HCT116 (cell line): ENCODE measurements at regions not wholly inside any gene's neighbourhood (a gene's known extent, or its start where the extent isn't known, plus 50 kb on each side); places are given as distances from the start of the nearest gene placed in this dataset.

Experiments
- ATAC-seq: fragments of 200-7000 bp; cut with Tn5 transposase; 2 replicates; pipeline ENCODE4 v1.9.1; 2020; ENCODE audit warnings: mild to moderate bottlenecking, moderate library complexity
- BruUV-seq: library from RNA; stranded (reverse); fragments of 400-500 nt; replicated peaks from 2 replicates; lab custom pipeline; 2021; lab: Mats Ljungman, UMichigan
- CTCF ChIA-PET: fragments of 300-600 bp; sonication (Branson Sonifier 250); formaldehyde crosslinking; loops from one replicate; lab custom pipeline; 2021; ENCODE audit warnings: antibody characterized with exemption; lab: Charles Lee
- POLR2A ChIA-PET: fragments of 300-600, 350-600 bp; sonication (Branson Sonifier 250); formaldehyde crosslinking; loops from one replicate; lab custom pipeline; 2021; ENCODE audit warnings: antibody characterized with exemption; lab: Charles Lee
- RAD21 ChIA-PET, 2 experiments: fragments of 300-600 bp; sonication (Branson Sonifier 250); formaldehyde crosslinking; loops; one replicate each; lab custom pipeline; 2023; ENCODE audit warnings: low total read pairs in 2 of 2; ENCODE audit not compliant: uncharacterized antibody in 2 of 2, unreplicated experiment in 2 of 2, low non-redundant PET in 1 of 2; lab: Charles Lee
- DNase-seq: peaks from one replicate; pipeline ENCODE4 v3.0.0-alpha.2; 2010; ENCODE audit warnings: low read depth, low spot score
- H2AFZ ChIP-seq: fragments of 200-600 bp; shearing (Covaris generic), sonication (generic); 2 replicates; pipeline ENCODE4 v1.6.1; 2017; ENCODE audit warnings: low read depth, mixed run types, mixed read lengths, antibody characterized with exemption, low read length; ENCODE audit not compliant: poor library complexity, severe bottlenecking
- H3K27ac ChIP-seq: 2 replicates; pipeline ENCODE4 v1.5.1; 2012; ENCODE audit warnings: low read depth, low read length
- H3K27me3 ChIP-seq: fragments of 200-600 bp; sonication (generic); 2 replicates; pipeline ENCODE4 v1.6.1; 2016; ENCODE audit warnings: mixed run types, low read length, mixed read lengths; ENCODE audit not compliant: insufficient read depth
- H3K36me3 ChIP-seq, 2 experiments: fragments of 200-500 bp in 1 of 2; fragments of 200-600 bp in 1 of 2; sonication (Bioruptor generic) in 1 of 2; sonication (generic) in 1 of 2; 2 replicates each; pipeline versions ENCODE4 v1.5.1 to v1.6.1; 2014 to 2016; ENCODE audit warnings: low read length in 2 of 2, inconsistent platforms in 1 of 2, mixed read lengths in 1 of 2, mixed run types in 1 of 2; ENCODE audit not compliant: insufficient read depth in 2 of 2, control insufficient read depth in 1 of 2
- H3K4me1 ChIP-seq, 2 experiments: fragments of 200-600 bp in 1 of 2; sonication (generic) in 1 of 2; 2 replicates each; pipeline versions ENCODE4 v1.5.1 to v1.6.1; 2012 to 2017; ENCODE audit warnings: low read length in 2 of 2, inconsistent platforms in 1 of 2, mild to moderate bottlenecking in 1 of 2, mixed read lengths in 1 of 2, mixed run types in 1 of 2, moderate library complexity in 1 of 2; ENCODE audit not compliant: insufficient read depth in 2 of 2, control insufficient read depth in 1 of 2
- H3K4me2 ChIP-seq: fragments of 200-600 bp; sonication (generic); 2 replicates; pipeline ENCODE4 v1.6.1; 2017; ENCODE audit warnings: mixed run types, low read length, mixed read lengths
- H3K4me3 ChIP-seq, 2 experiments: fragments of 200-600 bp in 1 of 2; sonication (generic) in 1 of 2; replicated peaks in 1 of 2; 2 replicates each; pipeline ENCODE4 v1.5.1; 2011 to 2016; ENCODE audit warnings: low read length in 2 of 2, control low read depth in 1 of 2, low read depth in 1 of 2, mild to moderate bottlenecking in 1 of 2, mixed read lengths in 1 of 2, mixed run types in 1 of 2
- H3K79me2 ChIP-seq: fragments of 200-600 bp; sonication (generic); 2 replicates; pipeline ENCODE4 v1.6.1; 2017; ENCODE audit warnings: mild to moderate bottlenecking, mixed run types, low read length, moderate library complexity, mixed read lengths; ENCODE audit not compliant: insufficient read depth
- H3K9ac ChIP-seq: fragments of 200-600 bp; sonication (generic); 2 replicates; pipeline ENCODE4 v1.6.1; 2016; ENCODE audit warnings: low read length, mixed read lengths
- H3K9me2 ChIP-seq: fragments of 200-600 bp; sonication (generic), shearing (Covaris generic); 2 replicates; pipeline ENCODE4 v1.6.1; 2017; ENCODE audit warnings: mixed run types, mild to moderate bottlenecking, moderate library complexity; ENCODE audit not compliant: insufficient read depth
- H3K9me3 ChIP-seq, 2 experiments: fragments of 200-500 bp in 1 of 2; fragments of 200-600 bp in 1 of 2; sonication (Bioruptor generic) in 1 of 2; sonication (generic) in 1 of 2; 2 replicates each; pipeline ENCODE4 v1.6.1; 2014 to 2017; ENCODE audit warnings: low read length in 2 of 2, mixed read lengths in 2 of 2, inconsistent platforms in 1 of 2, low read depth in 1 of 2, mild to moderate bottlenecking in 1 of 2, mixed run types in 1 of 2, moderate library complexity in 1 of 2; ENCODE audit not compliant: control insufficient read depth in 1 of 2, insufficient read depth in 1 of 2
- H4K20me1 ChIP-seq: fragments of 200-600 bp; sonication (generic), shearing (Covaris generic); 2 replicates; pipeline ENCODE4 v1.6.1; 2017; ENCODE audit warnings: mixed run types, mild to moderate bottlenecking, moderate library complexity; ENCODE audit not compliant: insufficient read depth
- ELF1 ChIP-seq: IDR thresholded peaks from 2 replicates; pipeline ENCODE4 v1.6.1; 2012; ENCODE audit warnings: low read depth, borderline replicate concordance
- FOSL1 ChIP-seq: IDR thresholded peaks from 2 replicates; pipeline ENCODE4 v1.6.1; 2012; ENCODE audit warnings: low read depth
- POLR2AphosphoS5 ChIP-seq: IDR thresholded peaks from 2 replicates; pipeline ENCODE4 v1.6.1; 2011; ENCODE audit warnings: mild to moderate bottlenecking, low read depth, low read length, moderate library complexity
- RAD21 ChIP-seq: IDR thresholded peaks from 2 replicates; pipeline ENCODE4 v1.6.1; 2012; ENCODE audit warnings: low read depth, mild to moderate bottlenecking
- TCF7L2 ChIP-seq: IDR thresholded peaks from 2 replicates; pipeline ENCODE4 v1.7.0; 2011; ENCODE audit warnings: borderline replicate concordance, inconsistent platforms; ENCODE audit not compliant: insufficient read depth, insufficient read length; ENCODE audit errors: extremely low read depth
- ZFX ChIP-seq: fragments of 450-650 bp; IDR thresholded peaks from 2 replicates; pipeline ENCODE4 v1.6.1; 2017
- ZNF274 ChIP-seq: fragments of 200-500 bp; sonication (Bioruptor generic); IDR thresholded peaks from 2 replicates; pipeline ENCODE4 v1.6.1; 2014; ENCODE audit warnings: mild to moderate bottlenecking, low read depth, low read length, inconsistent platforms
- intact Hi-C: fragments of 100-400 bp; cut with micrococcal nuclease; formaldehyde crosslinking; loops from 2 replicates; pipeline ENCODE4 v1.10.0; 2022
- TF ChIP-seq, protein P1 (sequence below), 3 experiments: fragments of 200-600 bp in 1 of 3; sonication (generic) in 1 of 3; IDR thresholded peaks in 2 of 3; conservative IDR thresholded peaks in 1 of 3; 2 replicates each; pipeline ENCODE4 v1.5.1; 2012 to 2017; ENCODE audit warnings: low read depth in 2 of 3, low read length in 2 of 3, antibody characterized with exemption in 1 of 3, borderline replicate concordance in 1 of 3, control low read depth in 1 of 3, mild to moderate bottlenecking in 1 of 3, mixed read lengths in 1 of 3, mixed run types in 1 of 3, moderate library complexity in 1 of 3; ENCODE audit not compliant: insufficient read depth in 1 of 3

DNA sequence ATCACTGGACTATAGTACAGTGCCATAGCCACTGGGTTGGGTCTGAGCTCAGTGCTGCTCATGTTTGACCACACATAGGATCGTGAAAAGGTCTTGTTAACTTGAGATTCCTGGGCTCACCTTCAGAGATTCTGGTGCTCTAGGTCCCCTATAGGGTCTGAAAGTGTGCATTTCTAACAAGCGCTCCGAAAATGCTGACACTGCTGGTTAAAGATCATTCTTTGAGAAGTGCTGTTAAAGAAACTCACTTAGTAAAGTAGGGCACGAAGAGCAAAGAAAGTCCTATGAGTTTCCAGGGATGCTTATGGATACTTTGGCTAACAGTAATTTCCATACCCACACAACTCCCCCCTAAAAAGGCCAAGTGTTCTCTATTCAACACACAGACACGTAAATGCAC, 108.1 kb upstream of the PAX6 start:
- RAD21 ChIA-PET: no interaction called here
- BruUV-seq: no TSS peak
- POLR2A ChIA-PET: no interaction called here

DNA sequence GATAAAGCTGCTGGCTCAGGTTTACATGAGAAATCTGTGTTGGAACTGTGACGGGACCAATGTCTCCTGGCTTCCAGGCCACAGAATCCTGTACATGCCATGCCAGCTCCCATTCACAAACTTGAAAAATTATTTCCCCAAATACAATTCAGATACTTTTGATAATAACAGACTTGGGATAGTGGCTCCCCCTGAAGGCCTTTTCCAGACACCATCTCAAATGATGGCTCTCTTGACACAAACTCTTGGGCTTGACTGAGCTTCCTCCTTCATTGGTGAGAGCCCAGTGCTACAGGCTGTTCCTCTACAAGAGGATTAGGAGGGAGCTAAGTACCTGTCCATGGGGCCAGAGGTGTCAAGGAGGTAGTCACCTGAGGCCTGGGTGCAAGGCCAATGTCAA, 104.7 kb upstream of the PAX6 start:
- no peak for DNase-seq
- no peaks in the 10 kb centered on the region for H3K9me3 ChIP-seq
- no peak overlapping the region for H3K27ac ChIP-seq
- H4K20me1 ChIP-seq: no peaks in the 10 kb centered on the region
- H3K79me2 ChIP-seq: no peaks in the 10 kb centered on the region
- H3K9ac ChIP-seq: no peak overlapping the region
- intact Hi-C loops: no loop called here
- no peaks in the 10 kb centered on the region for H3K36me3 ChIP-seq
- peaks cover 10% of the 10 kb centered on the region; the same call in 1 of the 2 replicates for H3K27me3 ChIP-seq
- POLR2A ChIA-PET: no interaction called here
- TF ChIP-seq FOSL1: no peak
- no peak for TF ChIP-seq ZFX
- TF ChIP-seq POLR2AphosphoS5: no peak
- TF ChIP-seq, protein P1, sequence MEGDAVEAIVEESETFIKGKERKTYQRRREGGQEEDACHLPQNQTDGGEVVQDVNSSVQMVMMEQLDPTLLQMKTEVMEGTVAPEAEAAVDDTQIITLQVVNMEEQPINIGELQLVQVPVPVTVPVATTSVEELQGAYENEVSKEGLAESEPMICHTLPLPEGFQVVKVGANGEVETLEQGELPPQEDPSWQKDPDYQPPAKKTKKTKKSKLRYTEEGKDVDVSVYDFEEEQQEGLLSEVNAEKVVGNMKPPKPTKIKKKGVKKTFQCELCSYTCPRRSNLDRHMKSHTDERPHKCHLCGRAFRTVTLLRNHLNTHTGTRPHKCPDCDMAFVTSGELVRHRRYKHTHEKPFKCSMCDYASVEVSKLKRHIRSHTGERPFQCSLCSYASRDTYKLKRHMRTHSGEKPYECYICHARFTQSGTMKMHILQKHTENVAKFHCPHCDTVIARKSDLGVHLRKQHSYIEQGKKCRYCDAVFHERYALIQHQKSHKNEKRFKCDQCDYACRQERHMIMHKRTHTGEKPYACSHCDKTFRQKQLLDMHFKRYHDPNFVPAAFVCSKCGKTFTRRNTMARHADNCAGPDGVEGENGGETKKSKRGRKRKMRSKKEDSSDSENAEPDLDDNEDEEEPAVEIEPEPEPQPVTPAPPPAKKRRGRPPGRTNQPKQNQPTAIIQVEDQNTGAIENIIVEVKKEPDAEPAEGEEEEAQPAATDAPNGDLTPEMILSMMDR (IDR thresholded peaks at IDR 0.05 in 2 of 3, conservative IDR thresholded peaks at IDR 0.05 in 1 of 3; ENCODE audit: borderline replicate concordance in 1 of 3, insufficient read depth in 1 of 3, low read depth in 2 of 3, low read length in 2 of 3): peak; percentile 2 to 21 (median 20); a peak in 2 of 6 replicates
- TF ChIP-seq ELF1: no peak
- TF ChIP-seq RAD21: peak; percentile 19; the same call in 1 of the 2 replicates
- CTCF ChIA-PET: interaction anchor here (0.9 to 1.1 kb wide), 4 partner anchors 44 to 871 kb away, joined by 3 read pairs; no protein-coding TSS in a partner anchor
- RAD21 ChIA-PET: no interaction called here
- no peaks in the 10 kb centered on the region for H3K4me1 ChIP-seq
- no peak overlapping the region for H2AFZ ChIP-seq
- ATAC-seq: no peak; the same call in 1 of the 2 replicates
- H3K4me3 ChIP-seq: no peak overlapping the region
- H3K9me2 ChIP-seq: no peaks in the 10 kb centered on the region
- no peak overlapping the region for H3K4me2 ChIP-seq
- no TSS peak for BruUV-seq

More for the DNA sequence above, 108.1 kb upstream of the PAX6 start:
- H3K36me3 ChIP-seq: no peaks in the 10 kb centered on the region
- no peaks in the 10 kb centered on the region for H3K4me1 ChIP-seq
- no peak overlapping the region for H3K27ac ChIP-seq
- no peak for DNase-seq
- intact Hi-C loops: no loop called here
- no peak overlapping the region for H3K4me2 ChIP-seq
- H3K9me3 ChIP-seq: no peaks in the 10 kb centered on the region
- no peak overlapping the region for H3K4me3 ChIP-seq
- no peak overlapping the region for H2AFZ ChIP-seq
- no peaks in the 10 kb centered on the region for H3K9me2 ChIP-seq
- no peaks in the 10 kb centered on the region for H3K79me2 ChIP-seq
- no peak overlapping the region for H3K9ac ChIP-seq
- TF ChIP-seq ZFX (no peak), TCF7L2 (no peak), FOSL1 (no peak), POLR2AphosphoS5 (no peak), ZNF274 (no peak)
- no peaks in the 10 kb centered on the region for H3K27me3 ChIP-seq
- CTCF ChIA-PET: no interaction called here
- no peaks in the 10 kb centered on the region for H4K20me1 ChIP-seq
- ATAC-seq: no peak
